Heart left ventricle (tissue), 16 donors: ENCODE measurements at regions not wholly inside any gene's neighbourhood (a gene's known extent, or its start where the extent isn't known, plus 50 kb on each side); places are given as distances from the start of the nearest gene placed in this dataset.
A peak's percentile ranks its signal among the peaks of the same experiment; 100 is the strongest.

Experiments
- ATAC-seq, 4 donors: fragments of 200-7000 bp; cut with Tn5 transposase; one replicate each; pipeline ENCODE4 v1.9.1; 2020 to 2022; ENCODE audit warnings: moderate library complexity in 4 of 4, mild to moderate bottlenecking in 3 of 4, moderate number of reproducible peaks in 1 of 4
- DNase-seq, 5 donors: peaks; one replicate each; pipeline ENCODE4 v3.0.0-alpha.2; 2020
- H3K27ac ChIP-seq, 12 donors: fragments of 200-600 bp; sonication (generic) in 4 of 12; one replicate each; pipeline versions ENCODE4 v1.5.0 to v1.8.0; 2016 to 2022; ENCODE audit warnings: mild to moderate bottlenecking in 2 of 12
- H3K27me3 ChIP-seq, 9 donors: fragments of 200-600 bp; sonication (generic) in 2 of 9; one replicate each; pipeline versions ENCODE4 v1.5.1 to v1.8.0; 2016 to 2022; ENCODE audit warnings: mild to moderate bottlenecking in 3 of 9
- H3K36me3 ChIP-seq, 9 donors: fragments of 200-600 bp; sonication (generic) in 2 of 9; one replicate each; pipeline versions ENCODE4 v1.5.0 to v1.8.0; 2018 to 2022; ENCODE audit warnings: mild to moderate bottlenecking in 2 of 9
- H3K4me1 ChIP-seq, 12 donors: fragments of 200-600 bp; sonication (generic) in 4 of 12; one replicate each; pipeline versions ENCODE4 v1.5.0 to v1.8.0; 2016 to 2022; ENCODE audit warnings: mild to moderate bottlenecking in 3 of 12
- H3K4me3 ChIP-seq, 12 donors: fragments of 200-600 bp; sonication (generic) in 4 of 12; one replicate each; pipeline versions ENCODE4 v1.5.0 to v1.8.0; 2017 to 2022; ENCODE audit warnings: mild to moderate bottlenecking in 9 of 12, moderate library complexity in 4 of 12
- H3K9me3 ChIP-seq, 12 donors: fragments of 200-600 bp; sonication (generic) in 4 of 12; one replicate each; pipeline versions ENCODE4 v1.5.0 to v1.8.0; 2016 to 2022; ENCODE audit warnings: mild to moderate bottlenecking in 1 of 12
- POLR2A ChIP-seq, 2 donors: fragments of 450-650 bp; IDR thresholded peaks; one replicate each; pipeline ENCODE4 v1.6.1; 2017; ENCODE audit warnings: antibody characterized with exemption in 2 of 2, mild to moderate bottlenecking in 2 of 2, moderate library complexity in 2 of 2
- WGBS, 4 donors: extraction: QIAGEN DNeasy Blood & Tissue Kit in 2 of 4; methylation state at CpG; one replicate each; pipeline versions ENCODE4 v1.1.5 to v1.1.7; 2013 to 2018; 5-methylcytosine and 5-hydroxymethylcytosine counted together
- intact Hi-C, 10 donors: fragments of 100-400 bp; cut with DNase I; formaldehyde crosslinking; loops; one replicate each; pipeline versions ENCODE4 v1.11.1 to v1.14.2; 2022
- TF ChIP-seq, protein P1 (sequence below), 12 donors: fragments of 200-600 bp; sonication (generic) in 4 of 12; IDR thresholded peaks; one replicate each; pipeline versions ENCODE4 v1.5.0 to v1.8.0; 2018 to 2022; ENCODE audit warnings: antibody characterized with exemption in 12 of 12, mild to moderate bottlenecking in 5 of 12
- donor health status: ischemic (EF 13 %, LVEDD 7.1; RV severe dilation, severe dysfunction).
- donor health status: healthy with polysubstance abuse.
- donor health status: DM: no; HTN: yes; CAD: no.
- donor health status: DM: no; HTN: no; CAD: no.
- donor health status: ischemic (EF 25% LVEDD 6.9; RV normal size, moderate dysfunction).
- donor health status: ischemic (EF 25% LVEDD 5.7; RV mildly dilated, moderate dysfunction).
- donor health status: healthy.
- donor health status: DM: yes; HTN: yes; CAD: no.
- donor health status: ischemic (EF 35%, LVEDD 5.7; RV mildly dilated, moderate dysfunction).
- donor health status: nonischemic (EF 11% LVEDD 7.7; RV severe dilation, severe dysfunction).
- donor health status: DM: yes; HTN: yes; CAD: no.
- donor health status: PGD.
- donor health status: ischemic (EF 29% LVEDD 5.4; RV normal size, mild dysfunction).
- donor health status: nonischemic (EF 23%, LVEDD 6.1; RV moderate dilation, normal function).

DNA sequence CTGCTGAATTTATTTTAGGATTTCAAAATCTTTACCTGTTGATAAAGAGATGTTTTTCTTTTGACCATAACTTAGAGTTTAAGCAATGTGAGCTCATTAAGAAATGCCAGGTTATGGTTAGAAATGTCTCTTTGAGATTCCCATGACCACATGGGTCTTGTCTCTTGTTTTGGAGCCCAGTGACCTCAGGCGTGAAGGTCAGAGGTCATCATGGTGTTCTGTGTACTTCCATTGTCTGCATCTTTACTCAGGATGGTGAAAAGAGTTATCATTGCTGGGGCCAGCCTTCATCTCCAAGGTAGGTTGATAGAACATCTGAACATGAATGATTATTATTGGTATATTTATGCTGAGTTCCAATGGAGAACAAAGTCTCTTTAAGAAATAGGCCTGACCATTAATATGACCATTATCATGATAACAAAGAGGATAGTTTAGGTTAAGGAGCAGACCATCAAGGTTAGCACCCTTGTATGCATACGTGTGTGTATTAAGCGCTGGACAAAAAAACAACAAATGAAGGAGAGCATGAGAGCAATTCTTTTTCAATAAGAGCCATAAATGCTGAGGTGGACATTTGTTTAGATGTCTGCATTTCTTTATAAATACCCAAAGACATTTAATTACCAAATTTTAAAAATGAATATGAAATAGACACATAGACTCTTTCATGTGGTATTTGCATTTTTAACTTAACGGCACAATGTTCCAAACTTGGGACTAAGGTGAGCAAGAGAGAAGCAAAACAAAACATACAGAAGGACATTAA is 120.6 kb upstream of the PAQR3 start:
- H3K27me3 ChIP-seq, result no peaks in the 10 kb centered on the region
- intact Hi-C loops, result no loop called here
- H3K9me3 ChIP-seq, result no peaks in the 10 kb centered on the region
- peaks cover 0 to 2% (median 0%) of the 10 kb centered on the region in 12 donors for H3K4me1 ChIP-seq
- no peak overlapping the region for H3K4me3 ChIP-seq
- ATAC-seq (no peak), DNase-seq (no peak)
- 93 to 96% (median 93%) methylated on average over 4 of the region's 4 CpGs for WGBS, 4 donors
- no peaks in the 10 kb centered on the region for H3K36me3 ChIP-seq
- TF ChIP-seq, protein P1, sequence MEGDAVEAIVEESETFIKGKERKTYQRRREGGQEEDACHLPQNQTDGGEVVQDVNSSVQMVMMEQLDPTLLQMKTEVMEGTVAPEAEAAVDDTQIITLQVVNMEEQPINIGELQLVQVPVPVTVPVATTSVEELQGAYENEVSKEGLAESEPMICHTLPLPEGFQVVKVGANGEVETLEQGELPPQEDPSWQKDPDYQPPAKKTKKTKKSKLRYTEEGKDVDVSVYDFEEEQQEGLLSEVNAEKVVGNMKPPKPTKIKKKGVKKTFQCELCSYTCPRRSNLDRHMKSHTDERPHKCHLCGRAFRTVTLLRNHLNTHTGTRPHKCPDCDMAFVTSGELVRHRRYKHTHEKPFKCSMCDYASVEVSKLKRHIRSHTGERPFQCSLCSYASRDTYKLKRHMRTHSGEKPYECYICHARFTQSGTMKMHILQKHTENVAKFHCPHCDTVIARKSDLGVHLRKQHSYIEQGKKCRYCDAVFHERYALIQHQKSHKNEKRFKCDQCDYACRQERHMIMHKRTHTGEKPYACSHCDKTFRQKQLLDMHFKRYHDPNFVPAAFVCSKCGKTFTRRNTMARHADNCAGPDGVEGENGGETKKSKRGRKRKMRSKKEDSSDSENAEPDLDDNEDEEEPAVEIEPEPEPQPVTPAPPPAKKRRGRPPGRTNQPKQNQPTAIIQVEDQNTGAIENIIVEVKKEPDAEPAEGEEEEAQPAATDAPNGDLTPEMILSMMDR (IDR thresholded peaks at IDR 0.05), result no peak
- no peak for TF ChIP-seq POLR2A (IDR thresholded peaks at IDR 0.05)
- no peak overlapping the region for H3K27ac ChIP-seq

DNA sequence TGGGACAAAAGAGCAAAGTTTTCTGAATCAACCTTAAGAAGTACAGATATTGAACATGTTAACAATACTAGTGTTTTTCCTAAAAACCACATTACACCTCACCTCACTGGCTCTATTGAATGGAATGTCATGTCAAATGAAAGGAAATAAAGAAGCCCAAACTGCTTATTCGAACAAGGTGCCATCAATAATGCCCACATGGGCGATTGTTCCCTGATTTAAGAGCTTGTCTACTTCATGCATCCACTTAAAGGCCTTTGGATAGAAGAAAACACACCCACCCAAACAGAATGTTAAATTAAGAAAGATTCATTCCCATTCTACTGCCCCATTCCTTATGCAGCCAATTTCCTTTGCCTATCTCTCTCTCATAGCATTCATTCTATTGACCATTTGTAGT is 118.5 kb upstream of the PAQR3 start:
- Histone ChIP-seq H3K4me1 (peaks cover 0 to 6% (median 0%) of the 10 kb centered on the region in 12 donors), H3K4me3 (no peak overlapping the region), H3K36me3 (no peaks in the 10 kb centered on the region), H3K27me3 (no peaks in the 10 kb centered on the region), H3K9me3 (no peaks in the 10 kb centered on the region), H3K27ac (no peak overlapping the region)
- ATAC-seq, result no peak
- no peak for DNase-seq
- intact Hi-C loops, result no loop called here
- TF ChIP-seq POLR2A (IDR thresholded peaks at IDR 0.05), result no peak
- TF ChIP-seq, protein P1 (IDR thresholded peaks at IDR 0.05), result no peak
- WGBS, 4 donors, result 84 to 90% (median 89%) methylated on average over 2 of the region's 2 CpGs

DNA sequence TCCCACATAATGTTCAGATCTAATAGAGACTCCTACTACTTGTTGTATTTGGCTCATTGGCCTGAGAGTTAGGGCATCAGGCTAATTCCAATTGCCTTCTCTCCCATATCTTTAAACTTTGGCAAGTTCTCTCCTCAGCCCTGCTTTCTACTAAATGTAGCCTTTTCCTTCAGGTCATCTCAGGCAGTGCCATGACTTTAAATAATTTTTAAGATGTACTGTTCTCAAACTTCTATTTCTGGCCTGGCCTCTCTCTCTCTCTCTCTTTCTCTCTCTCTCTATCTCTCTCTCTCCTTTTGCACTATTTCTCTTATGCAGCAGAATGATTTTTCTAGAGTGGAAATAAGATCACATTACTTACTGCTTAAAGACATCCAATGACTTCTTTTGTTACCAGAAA is 114.5 kb upstream of the PAQR3 start:
- Histone ChIP-seq H3K36me3 (no peaks in the 10 kb centered on the region), H3K27me3 (no peaks in the 10 kb centered on the region), H3K9me3 (no peaks in the 10 kb centered on the region), H3K27ac (no peak overlapping the region), H3K4me1 (peaks cover 0 to 7% (median 0%) of the 10 kb centered on the region in 12 donors), H3K4me3 (no peak overlapping the region)
- no peak for TF ChIP-seq POLR2A (IDR thresholded peaks at IDR 0.05)
- TF ChIP-seq, protein P1 (IDR thresholded peaks at IDR 0.05), result no peak
- no peak for DNase-seq
- ATAC-seq, result peak in 2 of 4 donors; percentile 29 to 38
- intact Hi-C loops, result no loop called here

DNA sequence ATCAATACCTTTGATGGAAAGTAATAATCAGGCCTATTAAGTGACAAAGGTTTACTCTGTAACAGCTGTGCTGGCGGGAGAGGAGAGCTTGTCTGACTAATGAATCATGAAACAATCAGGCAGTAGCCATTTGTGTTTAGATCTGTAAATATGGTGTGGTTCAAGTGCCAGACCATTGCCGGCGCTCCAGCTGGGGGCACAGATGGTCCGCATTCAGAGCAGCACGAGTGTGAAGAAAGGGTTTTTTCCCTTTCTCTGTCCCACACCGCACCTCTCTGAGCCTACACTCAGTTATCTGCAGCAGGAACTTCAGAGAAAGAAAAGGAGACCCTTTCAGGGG is 111.3 kb upstream of the PAQR3 start:
- peak in 1 of 5 donors; percentile 31 for DNase-seq
- WGBS, 4 donors, result 74 to 86% (median 81%) methylated on average over 6 of the region's 6 CpGs
- Histone ChIP-seq H3K4me1 (peaks cover 0 to 20% (median 2%) of the 10 kb centered on the region in 12 donors), H3K4me3 (no peak overlapping the region), H3K27ac (peak overlapping the region in 1 of 12 donors; percentile 69), H3K27me3 (no peaks in the 10 kb centered on the region), H3K9me3 (no peaks in the 10 kb centered on the region), H3K36me3 (no peaks in the 10 kb centered on the region)
- no peak for ATAC-seq
- TF ChIP-seq, protein P1 (IDR thresholded peaks at IDR 0.05), result no peak
- TF ChIP-seq POLR2A (IDR thresholded peaks at IDR 0.05), result no peak
- intact Hi-C loops, result no loop called here
